NCI-H146 (cell line): ENCODE measurements at regions not wholly inside any gene's neighbourhood (a gene's known extent, or its start where the extent isn't known, plus 50 kb on each side); places are given as distances from the start of the nearest gene placed in this dataset.

ENCODE experiments used
- DNase-seq: peaks from one replicate; lab custom pipeline; 2025; lab: John Stamatoyannopoulos, UW

DNA sequence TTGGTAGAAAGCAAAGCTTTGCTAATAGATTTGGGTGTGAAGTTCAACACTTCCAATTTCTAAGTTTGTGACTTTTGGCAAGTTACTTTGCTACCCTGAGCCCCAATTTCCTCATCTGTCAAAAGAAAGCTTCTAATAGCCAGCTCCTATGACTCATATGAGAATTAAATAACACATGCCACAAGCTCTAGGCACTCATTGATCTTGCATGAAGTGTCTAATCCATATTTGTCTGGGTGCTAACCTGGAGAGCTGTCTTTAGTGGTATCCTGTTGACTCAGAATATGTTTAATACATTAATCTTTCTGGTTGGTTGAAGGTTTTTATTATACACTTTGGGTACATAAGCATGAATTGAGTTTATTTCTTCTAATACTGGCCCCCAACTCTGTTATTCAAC, 188.8 kb downstream of the POSTN start:
- DNase-seq: no peak

DNA sequence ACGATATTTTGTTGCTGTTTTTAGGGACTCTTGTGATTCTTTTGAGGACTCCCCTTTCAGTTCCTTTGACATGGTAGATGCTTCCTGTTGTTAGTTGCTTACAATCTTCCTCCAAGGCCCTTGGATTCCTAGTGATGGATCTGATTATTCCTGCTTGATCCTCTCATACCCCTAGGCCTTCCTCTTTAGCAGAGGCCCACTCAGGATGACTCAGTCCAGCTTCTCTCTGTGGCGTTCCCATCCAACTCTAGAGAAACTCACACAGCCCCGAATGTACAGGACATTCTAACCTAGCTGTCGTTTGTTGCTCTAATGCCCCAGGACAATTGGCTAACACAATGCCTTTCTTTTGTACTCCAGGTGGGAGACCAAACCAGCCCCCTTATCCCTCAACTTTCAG, 191.4 kb downstream of the POSTN start:
- no peak for DNase-seq

DNA sequence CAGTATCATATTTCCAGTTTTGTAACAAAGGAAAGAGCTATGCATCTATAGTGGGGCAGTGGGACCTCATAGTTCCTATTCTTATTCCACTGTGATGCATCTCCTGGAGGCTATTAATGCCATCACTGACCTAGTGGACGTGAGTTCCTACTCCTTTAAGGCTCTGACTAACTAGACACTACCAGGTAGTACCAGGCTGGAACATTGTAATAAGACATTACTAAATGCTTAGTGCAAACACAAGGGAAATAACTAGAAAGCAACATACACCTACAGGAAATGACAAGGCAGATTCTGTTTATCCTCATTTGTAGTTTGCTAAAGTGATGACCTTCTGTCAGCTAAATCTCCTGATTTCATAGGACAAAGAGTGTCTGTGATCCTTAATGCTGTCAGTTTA, 192.5 kb downstream of the POSTN start:
- DNase-seq: no peak

DNA sequence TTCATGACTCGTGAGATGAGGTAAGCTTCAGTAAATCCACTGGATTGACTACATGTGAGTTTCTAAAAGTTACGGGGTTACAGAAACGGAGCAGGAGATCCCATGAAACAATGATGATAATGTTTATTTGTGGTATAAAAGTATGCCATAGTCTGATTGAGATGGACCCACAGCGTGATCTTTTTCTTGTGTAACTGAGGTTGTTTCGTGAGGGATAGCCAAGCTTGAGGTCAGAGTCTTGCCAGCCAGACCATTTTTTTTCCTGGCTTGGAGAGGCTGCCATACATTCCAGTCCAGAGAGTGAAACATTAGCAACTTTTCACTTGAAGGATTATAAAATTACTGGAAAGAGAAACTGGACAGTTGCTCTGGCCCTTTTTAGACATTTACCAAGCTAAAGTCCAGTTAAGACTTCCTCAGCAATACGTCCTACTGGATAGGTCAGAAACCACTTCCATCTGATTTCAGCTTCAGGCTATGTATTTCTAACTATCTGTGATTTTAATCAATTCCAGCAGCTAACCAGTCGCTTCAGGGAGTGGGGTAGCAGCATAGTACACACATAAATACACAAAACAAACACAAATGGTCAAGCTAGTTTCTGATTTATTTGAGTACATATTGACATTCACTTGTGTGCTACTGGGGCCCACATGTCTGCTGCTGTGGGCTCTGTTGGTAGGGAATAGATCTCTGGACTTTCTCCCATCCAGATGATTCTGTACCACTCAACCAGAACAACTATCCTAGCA, 194.6 kb downstream of the POSTN start:
- no peak for DNase-seq

DNA sequence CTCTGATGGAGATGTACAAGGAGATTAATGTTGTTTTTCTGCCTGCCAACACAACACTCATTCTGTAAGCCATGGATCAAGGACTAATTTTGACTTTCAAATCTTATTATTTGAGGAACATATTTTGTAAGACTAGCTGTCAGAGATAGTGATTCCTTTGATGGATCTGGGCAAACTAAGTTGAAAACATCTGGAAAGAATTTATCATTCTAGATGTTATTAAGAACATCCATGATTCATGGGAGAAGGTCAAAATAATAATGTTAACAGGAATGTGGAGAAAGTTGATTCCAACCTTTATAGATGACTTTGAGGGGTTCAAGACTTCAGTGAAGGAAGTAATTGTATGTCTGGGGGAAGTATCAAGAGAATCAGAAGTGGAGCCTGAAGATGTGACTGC, 196.8 kb downstream of the POSTN start:
- DNase-seq: no peak

DNA sequence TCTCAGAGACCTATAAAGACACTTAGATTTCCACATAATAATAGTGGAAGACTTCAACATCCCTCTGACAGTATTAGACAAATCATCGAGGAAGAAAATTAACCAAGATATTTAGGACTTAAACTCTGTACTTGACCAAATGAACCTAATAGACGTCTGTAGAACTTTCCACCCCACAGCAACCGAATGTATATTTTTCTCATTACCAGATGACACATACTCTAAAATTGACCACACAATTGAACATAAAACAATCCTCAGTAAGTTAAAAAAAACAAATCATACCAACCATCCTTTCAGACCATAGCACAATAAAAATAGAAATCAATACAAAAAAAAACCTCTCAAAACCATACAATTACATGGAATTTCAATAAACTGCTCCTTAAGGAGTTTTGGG, 201.0 kb downstream of the POSTN start:
- no peak for DNase-seq

DNA sequence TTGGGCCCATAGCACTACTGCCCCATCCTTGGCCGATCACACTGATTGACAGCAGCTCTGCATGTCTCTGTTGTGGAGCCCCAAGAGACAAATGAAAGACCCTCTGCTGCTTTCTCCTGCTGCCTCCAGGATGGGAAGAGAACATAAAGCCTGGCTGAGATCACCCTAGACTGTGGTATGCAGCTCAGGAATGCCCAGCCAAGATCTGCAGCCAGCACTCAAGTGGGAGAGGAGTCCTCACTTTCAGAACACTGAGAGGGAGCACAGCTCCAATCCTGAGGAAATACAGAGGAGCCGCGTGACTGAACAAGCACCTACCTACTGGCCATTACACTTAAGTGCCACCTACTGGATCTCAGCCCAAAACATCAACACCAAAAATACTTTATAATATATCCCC, 203.0 kb downstream of the POSTN start:
- DNase-seq: no peak

DNA sequence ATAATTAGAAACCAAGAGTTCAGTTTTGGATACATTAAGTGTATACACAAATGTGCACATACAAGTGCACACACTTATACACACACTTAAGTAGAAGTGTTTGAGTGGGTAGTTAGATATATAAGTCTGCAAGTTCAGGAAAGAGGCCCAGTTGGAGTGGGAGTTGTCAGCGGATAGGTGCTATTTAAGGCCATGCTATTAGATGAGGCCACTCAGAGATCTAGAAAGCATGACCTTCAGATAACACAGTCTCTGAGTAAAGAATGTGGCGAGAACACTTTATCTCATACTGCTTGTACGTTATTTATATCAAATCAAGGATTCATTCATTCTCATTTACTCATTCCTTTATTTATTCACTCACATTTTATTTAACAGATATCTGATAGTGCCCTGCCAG, 206.2 kb downstream of the POSTN start:
- no peak for DNase-seq

DNA sequence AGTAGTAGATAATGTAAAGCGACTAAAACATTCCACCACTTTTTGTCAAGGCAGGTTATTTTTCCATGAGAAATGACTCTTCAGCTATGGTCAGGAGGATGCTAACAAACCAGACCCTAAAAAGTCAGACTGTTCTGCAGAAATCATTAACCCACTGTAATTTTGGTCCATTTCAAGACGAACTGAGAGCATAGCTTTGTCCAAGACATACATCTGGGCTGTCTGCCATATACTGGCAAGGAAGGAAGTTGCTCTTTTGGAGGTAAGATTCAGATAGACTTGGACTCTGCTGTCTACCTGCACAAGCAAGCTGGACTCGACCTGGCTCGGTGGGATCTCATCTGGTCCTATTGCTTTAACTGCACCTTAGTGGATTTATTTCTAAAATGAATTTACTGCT, 207.8 kb downstream of the POSTN start:
- DNase-seq: no peak

DNA sequence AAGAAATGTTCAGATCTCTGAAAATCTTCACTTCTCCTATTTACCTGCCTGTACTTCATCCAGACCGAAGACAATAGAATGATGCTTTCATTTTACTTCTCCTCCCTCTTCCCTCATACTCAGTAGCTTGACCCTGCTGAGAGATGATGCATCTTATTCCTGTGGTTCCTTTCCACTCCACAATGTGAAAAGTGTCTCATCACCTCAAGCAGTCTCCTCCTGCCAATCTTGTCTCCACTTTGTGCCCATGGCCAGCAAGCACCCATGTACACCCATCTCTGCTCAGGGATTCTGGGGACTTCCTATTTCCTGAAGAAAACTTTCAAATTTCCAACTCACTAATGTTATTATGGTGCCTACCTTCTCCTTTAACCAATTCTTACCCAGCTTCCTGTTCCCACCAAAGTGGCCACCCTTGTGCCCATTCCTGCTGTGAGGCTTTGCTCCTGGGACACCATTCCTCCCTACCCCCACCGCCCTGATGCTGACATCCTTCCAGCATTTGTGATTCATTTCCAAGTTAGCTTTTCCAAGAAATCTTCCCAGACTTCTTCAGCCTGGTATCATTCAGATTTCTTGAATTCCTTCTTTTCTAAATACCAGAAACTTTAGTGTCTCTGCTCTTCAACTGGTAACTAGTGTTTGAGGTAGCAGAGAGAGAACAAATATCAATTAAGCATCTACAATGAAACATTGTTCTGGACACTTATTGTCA, 212.5 kb downstream of the POSTN start:
- DNase-seq: no peak

DNA sequence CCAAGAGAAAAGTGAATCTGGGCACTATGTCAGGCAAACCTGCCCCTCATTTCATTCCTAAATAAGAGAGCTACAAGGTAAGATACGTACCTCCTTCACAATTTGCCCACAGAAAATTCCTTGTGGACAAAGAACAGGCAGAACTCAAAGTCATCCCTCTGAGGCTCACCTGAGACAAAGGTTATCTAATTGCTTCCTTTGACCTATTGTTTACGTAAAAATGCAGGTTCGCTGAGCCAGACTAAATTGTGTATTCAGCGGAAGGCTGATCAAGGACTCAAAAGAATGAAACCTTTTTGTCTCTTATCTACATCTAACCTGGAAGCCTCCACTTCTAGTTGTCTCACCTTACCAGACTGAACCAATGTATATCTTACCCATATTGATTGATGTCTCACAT, 213.3 kb downstream of the POSTN start:
- no peak for DNase-seq

DNA sequence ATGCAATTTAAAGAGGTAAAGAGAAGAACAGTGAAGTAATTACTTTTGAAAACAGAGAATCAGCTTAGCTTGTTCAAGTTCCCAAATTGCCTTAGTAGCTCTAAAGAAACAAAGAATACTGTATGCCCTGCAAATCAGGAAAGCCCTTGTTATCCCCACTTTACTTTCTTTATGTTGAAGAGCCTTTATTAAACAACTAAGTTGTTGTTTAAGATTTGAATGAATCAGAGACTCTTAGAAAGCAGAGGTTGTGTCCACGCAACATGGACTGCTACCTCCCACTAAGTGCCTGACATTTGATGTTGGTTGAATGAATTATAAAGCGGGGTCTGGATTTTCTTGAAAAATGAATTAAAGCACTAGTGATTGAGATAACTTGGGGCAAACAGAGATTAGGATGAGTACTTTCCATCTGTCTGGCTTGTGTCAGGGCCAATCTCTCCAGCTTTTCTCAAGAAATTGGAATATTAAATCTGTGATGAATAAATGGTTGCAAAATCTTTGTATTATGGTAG, 214.7 kb downstream of the POSTN start:
- no peak for DNase-seq

DNA sequence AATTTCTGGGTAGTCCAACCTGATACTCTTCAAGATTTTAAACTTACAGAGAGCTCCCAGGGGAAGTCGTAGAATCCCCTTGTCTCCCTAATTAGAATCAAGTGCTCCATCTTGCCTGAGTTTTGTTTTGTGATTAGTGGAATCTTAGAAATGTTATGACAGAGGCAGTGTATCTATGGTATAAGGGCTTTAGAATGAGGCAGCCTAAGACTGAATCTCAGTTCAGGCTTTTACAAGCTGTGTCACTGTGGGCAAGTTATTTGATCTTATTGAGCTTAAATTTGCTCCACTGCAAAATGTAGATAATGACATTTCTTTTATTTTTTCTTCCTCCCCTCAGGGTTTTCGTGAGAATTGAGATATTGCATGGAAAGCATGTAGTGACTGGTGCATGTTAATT, 215.5 kb downstream of the POSTN start:
- no peak for DNase-seq

DNA sequence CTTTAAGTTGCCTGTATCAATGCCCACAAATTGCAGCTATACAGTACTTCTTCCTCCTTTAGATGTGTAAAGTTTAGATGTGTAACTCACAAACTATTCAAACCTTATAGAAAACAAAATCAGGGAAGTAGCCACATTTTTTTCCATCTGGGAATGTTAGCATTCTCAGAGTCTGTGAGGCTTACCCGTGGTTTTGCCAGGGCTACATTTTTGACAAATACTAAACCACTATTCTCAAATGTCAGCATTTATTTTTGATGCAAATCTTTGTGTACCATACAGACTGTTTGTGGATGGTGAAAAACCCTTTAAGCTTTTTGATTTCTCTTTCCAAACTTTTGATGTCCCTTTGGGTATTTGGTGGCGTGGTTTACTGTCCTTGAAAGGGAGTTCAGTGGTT, 216.4 kb downstream of the POSTN start:
- no peak for DNase-seq

DNA sequence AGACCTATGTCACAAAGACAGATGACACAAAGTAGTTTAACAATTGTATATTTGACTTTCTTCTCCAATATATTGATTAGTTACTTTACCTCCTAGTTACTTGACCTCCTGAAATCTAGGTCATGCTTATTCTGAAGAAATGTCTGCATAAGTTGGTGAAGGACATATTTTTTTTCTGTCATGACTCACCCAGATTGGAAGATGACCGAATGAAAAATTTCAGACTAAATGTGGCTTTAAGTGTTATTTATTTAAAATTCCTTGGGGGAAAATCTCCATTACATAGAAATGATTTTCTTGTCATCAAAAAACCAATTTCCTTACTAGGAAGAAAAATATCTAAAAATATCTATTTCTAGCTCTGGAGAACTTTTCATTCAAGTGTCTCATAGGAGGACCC, 217.1 kb downstream of the POSTN start:
- DNase-seq: no peak

DNA sequence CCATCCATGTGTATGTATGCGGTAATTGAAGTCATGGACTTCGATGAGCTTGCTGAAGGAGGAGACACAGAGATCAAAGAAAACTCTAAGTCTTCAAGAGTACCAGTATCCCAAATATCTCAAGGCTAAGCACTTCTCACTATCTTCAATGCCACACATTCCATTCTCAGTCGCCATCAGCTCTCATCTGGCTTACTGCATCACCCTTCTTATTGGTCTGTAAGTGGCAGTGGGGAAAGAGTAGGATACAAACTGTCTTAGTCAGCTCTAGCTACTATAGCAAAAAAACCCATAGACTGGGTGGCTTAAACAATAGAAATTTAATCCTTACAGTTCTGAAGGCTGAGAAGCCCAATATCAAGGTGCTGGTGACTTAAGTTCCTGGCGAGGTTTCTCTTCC, 218.7 kb downstream of the POSTN start:
- DNase-seq: no peak

DNA sequence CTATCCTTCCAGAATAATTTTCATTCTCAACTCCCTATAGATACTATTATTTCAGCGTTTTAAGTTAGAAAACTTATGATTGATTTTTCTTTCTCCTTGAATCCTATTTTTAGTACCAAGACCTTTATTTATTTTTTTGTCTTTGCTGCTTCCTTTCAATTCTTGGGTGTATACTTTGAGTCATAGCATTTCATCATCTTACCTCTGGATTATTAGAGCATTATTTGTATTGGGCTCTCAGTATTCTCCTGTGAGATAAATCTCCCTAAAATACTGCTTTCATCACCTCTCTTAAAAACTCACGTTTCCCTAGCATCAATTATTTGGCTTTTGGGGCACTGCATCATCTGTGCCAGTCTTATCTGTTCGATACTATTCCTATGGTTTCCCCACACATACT, 222.8 kb downstream of the POSTN start:
- no peak for DNase-seq

DNA sequence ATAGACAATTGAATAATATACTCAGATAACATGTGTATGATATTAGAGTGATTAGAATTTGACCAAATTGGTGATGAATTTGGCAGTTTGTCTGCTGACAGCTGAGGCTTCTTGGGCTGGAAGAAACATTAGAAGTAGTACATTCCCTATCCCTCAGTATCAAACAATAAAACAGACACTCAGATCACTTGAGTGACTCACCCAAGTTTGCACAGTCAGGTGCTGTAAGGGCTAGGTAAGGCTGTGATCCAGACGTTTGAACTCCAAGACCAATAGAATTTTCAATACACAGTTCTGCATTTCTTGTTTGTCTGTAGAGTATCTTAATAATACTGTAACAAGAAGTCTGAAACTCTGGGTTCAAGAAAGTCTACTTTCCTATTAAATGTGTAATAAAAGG, 223.5 kb downstream of the POSTN start:
- no peak for DNase-seq

DNA sequence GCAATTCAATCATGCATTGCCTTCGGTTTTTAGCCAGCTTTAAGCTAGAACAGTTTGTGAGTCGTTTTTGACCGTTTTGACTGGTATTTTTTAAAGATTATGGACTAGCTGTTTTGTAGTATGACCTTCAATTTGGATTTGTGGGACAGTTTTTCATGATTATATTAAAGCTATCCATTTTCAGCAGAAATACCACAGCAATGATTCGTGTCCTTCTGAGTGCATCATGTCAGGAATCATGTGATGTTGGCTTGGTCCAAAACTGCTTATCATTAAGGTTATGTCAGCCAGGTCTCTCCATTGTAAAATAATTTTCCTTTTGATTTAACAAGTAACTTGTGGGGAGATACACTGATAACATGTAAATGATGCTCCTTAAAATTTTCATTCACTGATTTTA, 229.0 kb downstream of the POSTN start:
- DNase-seq: no peak

DNA sequence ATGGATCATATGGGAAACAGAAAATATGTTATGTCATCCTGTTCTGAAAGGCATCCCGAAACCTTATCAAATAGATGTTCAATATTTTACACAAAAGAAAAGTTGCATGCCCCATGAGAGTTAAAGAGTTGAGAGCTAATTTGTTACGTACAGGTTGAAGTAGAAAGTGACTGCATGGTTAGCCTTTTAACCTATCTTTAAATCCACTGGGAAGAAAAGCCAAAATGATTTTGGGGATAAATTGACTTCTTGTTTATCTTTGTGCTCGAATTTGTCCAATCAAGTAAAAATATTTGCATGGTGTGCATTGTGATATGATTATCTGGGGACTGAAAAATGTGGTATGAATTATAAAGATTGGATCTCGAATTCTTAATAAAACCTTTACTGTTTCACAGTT, 230.1 kb downstream of the POSTN start:
- DNase-seq: no peak

DNA sequence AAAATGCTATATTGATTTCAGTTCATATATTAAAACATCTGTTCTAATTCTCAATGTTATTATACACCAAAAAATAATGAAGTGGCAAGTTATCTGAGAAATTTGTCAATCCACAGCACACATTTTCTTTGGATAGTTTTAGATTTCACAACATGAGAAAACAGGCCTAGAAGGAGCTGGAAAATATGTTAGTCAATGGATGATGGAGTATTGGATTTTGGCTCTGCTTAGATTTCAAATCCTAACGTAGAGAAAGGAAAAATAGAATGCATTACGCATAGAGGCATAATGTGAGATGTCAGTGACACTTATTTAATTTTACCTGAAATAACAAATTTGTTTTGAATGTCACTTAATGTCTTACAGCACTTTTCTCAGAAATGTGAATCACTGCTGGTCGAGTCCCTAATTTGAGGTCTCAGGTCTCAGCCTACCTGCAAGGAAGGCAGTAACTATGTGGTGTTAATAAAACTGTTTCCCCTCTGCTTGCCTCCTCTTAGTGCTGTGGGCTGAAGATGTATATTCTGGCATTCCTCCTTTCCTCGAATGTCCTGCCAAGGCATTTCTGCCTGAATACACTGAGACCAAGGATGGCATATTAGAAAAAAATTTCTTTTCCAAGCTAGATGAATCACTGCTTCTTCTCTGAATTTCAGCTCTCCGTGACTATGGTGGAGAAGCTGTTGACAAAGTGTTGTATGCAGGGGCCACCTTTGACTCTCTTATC, 232.4 kb downstream of the POSTN start:
- DNase-seq: no peak

DNA sequence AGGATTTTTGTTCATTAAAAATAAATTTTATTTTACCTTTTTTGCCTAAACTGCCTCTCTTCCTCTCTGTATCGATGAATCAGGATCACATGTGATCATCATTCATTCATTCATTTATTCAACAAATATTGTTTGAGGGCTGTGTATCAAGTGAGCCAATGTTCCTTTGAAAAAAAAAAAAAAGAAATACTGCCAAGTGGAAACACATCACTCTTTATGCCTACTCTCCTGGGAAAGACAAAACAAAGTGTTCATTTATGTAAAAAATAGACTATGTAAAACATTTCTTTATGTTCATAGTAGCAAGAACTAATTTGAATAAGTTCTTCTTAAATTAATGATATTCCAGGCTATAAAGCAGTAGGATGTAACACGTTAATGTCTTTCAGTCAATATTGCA, 233.1 kb downstream of the POSTN start:
- DNase-seq: no peak

DNA sequence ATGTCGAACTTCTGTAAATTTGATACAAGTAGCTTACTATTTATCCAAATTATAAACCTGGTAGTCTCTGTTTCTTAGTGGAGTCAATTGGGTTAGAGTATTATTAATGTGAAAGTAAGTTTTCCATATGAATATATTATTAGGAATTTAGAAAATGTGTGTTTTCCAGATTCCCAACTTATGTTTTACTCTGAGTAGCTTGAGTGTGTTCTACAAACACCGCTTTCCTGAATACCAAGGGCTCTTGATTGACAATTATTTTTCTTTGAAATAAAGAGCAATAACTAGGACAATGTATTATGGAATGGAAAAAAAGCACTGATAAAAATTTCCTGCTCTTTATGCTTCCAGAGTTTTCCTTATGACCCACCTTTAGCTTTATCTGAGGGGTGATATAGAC, 233.6 kb downstream of the POSTN start:
- DNase-seq: no peak
